Thyroid gland (tissue), 4 donors: ENCODE measurements at regions not wholly inside any gene's neighbourhood (a gene's known extent, or its start where the extent isn't known, plus 50 kb on each side); places are given as distances from the start of the nearest gene placed in this dataset.

ENCODE experiments used
- POLR2A ChIP-seq, 2 donors: fragments of 450-650 bp; IDR thresholded peaks; one replicate each; pipeline ENCODE4 v1.6.1; 2017; ENCODE audit warnings: antibody characterized with exemption in 2 of 2, mild to moderate bottlenecking in 2 of 2, moderate library complexity in 1 of 2
- TF ChIP-seq, protein P1 (sequence below), 6 experiments: fragments of 200-600 bp in 3 of 6; fragments of 450-650 bp in 3 of 6; sonication (generic) in 3 of 6; IDR thresholded peaks; one replicate each; pipeline ENCODE4 v1.5.1; 2016 to 2019; ENCODE audit warnings: antibody characterized with exemption in 6 of 6, mild to moderate bottlenecking in 2 of 6, inconsistent platforms in 1 of 6, moderate library complexity in 1 of 6

DNA sequence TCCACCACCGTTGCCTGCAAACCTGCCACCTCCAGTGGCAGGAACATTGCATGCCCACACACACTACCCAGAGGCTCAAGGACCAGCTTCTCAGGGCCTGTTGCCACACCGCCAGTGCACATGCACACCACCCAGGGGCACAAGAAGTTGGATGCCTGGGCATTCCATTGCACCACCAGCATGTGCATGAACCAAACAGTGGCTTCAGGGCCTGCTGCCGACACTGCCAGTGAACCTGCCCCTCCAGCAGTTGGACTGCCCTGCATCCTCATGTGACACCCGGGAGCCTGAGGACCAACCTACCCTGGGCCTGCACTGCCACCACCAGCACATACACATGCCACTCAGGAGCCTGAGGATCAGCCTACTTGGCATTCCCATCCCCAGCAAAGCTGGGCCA, 303.7 kb downstream of the KCNJ2 start:
- TF ChIP-seq, protein P1, sequence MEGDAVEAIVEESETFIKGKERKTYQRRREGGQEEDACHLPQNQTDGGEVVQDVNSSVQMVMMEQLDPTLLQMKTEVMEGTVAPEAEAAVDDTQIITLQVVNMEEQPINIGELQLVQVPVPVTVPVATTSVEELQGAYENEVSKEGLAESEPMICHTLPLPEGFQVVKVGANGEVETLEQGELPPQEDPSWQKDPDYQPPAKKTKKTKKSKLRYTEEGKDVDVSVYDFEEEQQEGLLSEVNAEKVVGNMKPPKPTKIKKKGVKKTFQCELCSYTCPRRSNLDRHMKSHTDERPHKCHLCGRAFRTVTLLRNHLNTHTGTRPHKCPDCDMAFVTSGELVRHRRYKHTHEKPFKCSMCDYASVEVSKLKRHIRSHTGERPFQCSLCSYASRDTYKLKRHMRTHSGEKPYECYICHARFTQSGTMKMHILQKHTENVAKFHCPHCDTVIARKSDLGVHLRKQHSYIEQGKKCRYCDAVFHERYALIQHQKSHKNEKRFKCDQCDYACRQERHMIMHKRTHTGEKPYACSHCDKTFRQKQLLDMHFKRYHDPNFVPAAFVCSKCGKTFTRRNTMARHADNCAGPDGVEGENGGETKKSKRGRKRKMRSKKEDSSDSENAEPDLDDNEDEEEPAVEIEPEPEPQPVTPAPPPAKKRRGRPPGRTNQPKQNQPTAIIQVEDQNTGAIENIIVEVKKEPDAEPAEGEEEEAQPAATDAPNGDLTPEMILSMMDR (IDR thresholded peaks at IDR 0.05): no peak
- TF ChIP-seq POLR2A (IDR thresholded peaks at IDR 0.05): no peak
